ENCODE measurements at regions not wholly inside any gene's neighbourhood (a gene's known extent, or its start where the extent isn't known, plus 50 kb on each side); places are given as distances from the start of the nearest gene placed in this dataset.

DNA sequence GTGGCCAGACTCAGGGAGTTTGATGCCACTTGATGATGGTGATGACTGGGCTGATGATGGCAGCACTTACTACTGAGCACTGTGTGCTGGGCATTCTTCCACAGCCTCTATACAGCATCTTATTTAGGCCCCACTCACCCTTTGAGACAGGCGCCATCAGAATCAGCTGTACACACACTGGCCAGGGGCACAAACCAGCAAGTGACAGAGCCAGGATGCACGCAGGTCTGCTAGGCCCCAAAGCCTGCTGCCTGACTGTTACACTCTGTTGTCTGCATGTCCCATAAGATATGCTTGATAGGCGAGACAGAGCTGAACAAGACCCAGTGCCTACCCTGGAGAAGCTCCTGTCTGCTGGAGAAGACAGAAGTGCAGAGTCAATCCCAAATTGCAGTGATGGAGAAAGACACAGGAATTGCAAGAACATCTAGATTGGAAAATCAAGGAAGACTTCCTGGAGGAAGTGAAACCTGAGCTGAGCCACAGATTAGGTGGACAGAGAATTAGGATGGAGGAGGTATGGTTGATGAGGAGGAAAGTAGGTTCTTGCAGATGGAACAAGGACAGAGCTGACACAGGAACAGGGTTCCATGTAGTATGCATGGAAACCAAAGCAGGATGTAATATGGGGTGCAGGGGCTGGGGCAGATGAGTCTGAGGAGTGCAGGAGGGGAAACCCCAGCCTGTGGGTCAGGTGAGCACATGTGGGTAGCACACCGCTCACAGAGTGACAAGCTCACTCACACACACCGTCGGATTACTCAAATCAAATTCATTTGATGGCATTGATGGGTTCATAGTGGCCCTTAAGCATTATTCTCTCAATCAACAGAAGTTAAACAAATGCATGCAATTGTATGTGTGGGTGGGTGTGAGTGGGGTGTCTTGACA, 117.3 kb downstream of the BEGAIN start:
- FAIRE-seq: no peak

DNA sequence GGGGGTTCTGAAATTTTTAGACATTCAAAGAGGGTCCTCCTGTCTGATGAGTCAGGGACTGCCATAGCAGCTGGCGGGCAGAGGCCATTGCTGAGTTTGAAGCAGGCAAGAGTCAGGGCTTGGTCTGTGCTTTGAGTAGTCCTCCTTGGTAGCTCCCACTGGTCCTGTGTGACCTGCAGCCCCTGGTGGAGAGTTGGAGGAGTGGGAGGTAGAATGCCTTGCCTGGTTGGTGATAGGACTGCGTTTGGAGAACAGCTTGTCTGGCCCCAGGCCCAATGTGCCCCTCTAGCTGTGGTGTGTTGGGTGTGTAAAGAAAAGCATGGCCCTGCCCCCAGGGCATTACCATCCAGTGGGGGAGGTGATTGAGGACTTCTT, 116.7 kb downstream of the BEGAIN start:
- no peak for FAIRE-seq

DNA sequence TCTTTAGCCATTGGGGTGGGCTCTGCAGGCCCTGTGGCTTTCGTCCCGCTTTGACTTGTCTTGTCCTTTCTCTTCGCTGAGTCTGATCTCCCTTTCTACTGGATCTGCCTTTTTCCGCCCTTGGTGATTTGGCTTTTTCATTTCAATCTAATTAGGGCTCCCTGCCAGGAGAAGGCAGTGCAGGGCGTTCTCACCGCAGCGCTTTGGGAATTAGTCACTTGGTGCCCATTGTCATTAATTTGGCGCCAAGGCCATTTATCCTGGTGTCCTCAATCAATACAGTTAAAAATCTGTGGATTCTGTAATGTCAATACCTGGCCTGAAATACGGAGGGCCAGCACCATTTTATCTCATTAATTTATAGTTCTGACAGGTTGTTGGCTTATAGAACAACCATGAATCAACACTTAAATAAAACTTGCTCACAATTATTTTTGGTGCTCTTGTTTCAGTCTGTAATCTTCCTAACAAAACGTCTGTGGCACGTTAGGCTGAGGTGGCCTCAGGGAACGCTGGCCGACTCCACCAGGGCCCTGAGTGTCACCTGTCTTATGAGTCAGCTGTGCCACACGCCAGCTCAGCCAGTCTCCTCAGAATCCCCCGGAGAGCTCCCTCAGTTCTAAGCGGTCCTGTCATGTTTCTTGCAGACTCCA, 115.7 kb downstream of the BEGAIN start:
- FAIRE-seq: no peak

DNA sequence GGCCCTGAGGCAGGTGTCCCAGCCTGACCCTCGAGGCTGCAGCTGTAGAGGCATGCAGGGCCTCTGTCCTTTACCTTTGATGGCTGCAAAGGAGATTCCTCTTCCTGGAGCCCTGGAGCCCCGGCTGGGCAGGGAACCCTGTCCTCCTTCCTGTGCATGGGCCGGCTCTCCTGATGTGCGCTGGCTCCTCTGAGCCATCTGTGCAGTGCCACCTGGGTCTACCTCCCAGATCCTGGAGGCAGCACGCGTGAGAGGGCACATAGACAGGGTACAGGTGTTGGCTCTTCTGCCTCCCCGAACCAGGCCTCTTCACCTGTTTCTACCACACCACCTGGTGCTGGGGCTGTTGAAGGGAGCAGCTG, 115.1 kb downstream of the BEGAIN start:
- FAIRE-seq: no peak

DNA sequence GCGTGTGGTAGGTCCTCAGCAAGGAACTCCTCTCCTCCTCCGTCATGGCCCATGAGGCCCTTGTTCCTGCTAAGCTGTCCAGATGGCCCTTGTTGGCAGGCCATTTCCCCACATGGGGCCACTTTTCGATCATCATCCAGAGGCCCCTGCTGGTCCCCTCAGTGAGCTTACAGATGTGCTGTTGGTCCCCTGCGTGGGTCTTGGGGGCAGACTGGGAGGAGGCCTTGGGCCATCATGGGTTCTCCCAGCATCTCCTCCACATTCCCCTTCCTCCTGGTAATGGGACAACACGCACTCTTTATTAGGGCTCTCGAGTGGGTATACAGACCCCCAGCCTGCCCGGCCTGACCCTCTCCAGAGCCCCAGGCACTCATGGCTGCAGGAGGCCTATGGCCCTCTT, 114.7 kb downstream of the BEGAIN start:
- FAIRE-seq: no peak

DNA sequence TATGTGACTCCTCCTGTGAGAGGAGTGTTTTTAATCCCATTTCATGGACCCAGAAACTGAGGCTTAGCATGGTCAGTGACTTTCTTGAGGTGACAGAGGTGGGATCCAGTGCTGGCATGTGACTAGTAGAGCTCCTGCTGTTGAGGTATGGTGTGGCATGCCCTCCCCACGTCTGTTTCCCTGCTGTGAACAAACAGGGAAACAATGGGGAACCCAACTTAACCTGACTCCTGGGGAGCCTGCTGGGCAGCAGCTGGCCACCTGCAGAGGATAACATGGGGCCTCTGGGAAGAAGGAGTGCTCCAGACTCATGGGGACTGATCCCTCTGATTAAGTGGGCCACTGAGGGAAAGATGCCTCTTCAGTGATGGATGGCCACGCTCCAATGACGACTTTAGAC, 114.0 kb downstream of the BEGAIN start:
- no peak for FAIRE-seq

DNA sequence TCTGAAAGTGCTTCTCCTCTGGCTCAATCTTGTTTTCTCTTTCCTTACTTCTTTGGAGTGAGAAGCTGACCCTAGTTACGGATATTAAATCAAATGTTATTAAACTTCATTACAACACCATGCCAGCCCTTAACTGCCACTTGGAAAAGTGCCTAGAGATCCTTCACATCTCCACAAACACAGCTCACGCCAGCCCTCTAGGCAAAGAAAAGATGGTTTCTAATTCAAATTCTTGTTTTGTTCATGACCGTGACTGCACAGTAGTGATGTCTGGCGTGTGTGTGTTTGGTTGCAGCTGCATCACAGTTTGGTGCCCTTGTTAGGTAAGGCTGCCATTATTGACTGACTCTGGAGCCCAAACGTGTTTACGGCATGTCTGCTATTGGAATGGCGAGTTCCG, 113.0 kb downstream of the BEGAIN start:
- FAIRE-seq: no peak

DNA sequence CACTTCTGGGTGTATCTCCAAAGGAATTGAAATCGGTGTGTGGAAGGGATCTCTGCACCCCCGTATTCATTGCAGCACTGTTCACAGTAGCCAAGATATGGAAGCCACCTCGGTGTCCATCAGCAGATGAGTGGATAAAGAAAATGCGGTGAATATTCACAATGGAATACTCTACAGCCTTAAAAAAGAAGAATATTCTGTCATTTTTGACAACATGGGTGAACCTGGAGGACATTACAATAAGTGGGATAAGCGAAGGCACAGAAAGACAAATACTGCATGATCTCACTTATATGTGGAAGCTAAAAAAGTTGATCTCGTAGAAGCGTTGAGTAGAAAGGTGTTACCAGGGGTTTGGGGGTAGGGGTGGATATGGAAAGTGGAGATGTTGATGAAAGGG, 111.9 kb downstream of the BEGAIN start:
- FAIRE-seq: no peak

DNA sequence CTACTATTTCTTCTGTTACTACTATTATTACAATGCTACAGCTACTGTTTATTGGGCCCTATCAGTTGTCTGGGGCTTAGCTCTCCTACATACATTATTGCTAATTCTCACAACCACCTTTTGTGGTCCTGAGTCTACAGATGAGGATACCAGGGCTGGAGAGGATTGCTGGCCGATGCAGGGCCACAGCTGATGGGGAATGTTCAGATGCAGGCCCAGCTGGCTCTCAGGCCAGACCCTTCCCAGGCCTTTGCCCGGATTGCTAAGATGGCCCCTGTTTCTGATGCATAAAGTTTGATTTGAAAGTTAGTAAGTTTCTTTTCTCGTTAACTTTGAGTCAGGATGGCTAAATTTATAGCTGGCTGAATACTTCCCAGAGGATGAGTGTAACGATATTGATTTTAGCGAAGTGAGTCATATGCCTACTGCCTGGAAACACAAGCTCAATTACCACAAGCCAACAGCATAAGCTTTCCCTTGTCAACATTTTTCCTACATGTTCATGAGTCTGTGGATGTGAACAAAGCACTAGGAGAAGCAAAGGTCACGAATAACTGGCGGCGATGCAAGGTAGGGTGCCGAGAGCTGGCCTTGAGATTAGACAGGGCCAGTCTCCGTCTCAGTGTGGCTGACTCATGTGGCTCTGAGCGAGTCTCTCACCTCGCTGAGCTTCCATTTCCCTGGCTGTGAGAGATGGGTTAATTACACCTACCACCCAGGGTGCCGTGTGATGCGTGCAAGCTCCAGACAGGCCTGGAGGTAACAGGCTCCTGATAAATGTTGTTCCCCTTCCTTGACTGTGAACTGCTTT, 111.0 kb downstream of the BEGAIN start:
- no peak for FAIRE-seq

DNA sequence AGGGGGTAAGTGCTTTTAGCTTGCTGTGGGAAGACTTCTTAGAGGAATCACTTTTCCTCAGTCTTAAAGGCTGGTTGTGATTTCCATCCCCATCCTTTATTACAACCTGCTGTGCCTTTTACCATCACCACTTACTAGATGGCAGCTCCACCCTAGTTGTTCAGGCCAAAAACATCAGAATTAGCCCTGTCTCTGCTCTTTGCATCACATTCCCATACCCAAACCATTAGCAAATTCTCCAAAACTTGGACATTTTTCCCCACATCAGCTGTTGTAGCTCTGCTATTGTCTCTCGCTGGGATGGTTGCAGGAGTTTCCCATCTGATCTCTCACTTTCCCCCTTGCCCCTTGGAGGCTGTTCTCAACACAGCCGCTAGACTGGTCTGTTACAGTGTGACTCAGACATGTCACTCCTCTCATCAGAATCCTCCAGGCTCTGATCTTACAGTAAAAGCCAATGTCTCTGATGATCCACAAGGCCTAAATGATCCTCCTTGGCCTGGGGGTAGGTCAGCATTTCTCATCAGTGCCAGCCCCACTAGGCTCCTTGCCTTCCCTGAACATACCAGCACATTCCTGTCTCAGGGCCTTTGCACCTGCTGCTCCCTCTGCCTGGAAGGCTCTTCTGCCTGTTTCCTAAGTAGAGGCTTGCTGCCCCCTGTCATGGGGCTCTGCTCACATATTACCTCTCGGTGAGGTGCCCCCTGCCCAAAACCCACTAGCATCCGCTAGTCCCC, 102.5 kb downstream of the BEGAIN start:
- FAIRE-seq: no peak

DNA sequence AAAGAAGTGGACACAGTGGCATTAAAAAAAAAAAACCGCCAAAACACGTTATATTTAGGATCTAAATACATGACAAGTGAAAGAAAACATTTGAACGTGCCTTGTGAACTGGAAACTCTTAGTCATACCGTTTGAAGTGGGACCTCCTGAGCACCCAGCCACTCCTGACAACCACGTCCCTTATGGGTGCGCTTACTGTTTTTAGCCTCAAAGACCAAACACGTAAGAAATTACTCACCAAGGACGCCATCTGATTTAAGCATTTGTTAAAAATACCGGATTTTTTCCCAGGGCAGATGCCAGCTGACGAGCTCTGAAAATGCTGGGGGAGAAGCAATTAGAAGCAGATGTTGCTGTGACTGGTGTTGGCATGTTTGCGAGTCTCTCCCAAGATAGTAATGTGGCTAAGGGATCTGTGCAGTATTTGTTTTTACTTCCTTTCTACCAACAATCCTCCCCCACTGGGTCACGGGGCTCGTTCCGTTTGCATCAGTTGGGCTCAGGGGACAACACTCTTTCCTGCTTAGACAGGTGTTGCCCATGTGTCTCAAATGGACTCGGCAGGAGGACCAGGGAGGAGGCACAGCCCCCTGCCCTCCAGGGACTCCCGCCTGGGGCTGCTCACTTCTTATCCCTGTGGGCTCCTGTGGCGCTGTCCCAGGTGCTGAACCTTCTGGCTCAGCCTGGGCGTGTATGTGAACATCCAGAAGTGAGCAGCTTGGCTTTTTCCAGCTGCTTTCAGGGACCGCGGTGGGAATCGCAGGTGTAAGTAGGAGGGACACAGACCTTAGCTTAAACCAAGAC, 101.0 kb downstream of the BEGAIN start:
- no peak for FAIRE-seq

Measured in colon (tissue), 2 donors.